Peyer's patch (tissue), 4 donors: ENCODE measurements at regions not wholly inside any gene's neighbourhood (a gene's known extent, or its start where the extent isn't known, plus 50 kb on each side); places are given as distances from the start of the nearest gene placed in this dataset.
A peak's percentile ranks its signal among the peaks of the same experiment; 100 is the strongest.

Experiments
- DNase-seq, 3 donors: peaks; one replicate each; pipeline ENCODE4 v3.0.0-alpha.2; 2017 to 2019
- H3K27ac ChIP-seq, 4 donors: fragments of 200-600 bp; sonication (generic); one replicate each; pipeline ENCODE4 v1.5.1; 2016 to 2019
- H3K27me3 ChIP-seq, 2 donors: fragments of 200-600 bp; sonication (generic); one replicate each; pipeline ENCODE4 v1.5.1; 2019
- H3K36me3 ChIP-seq, 3 donors: fragments of 200-600 bp; sonication (generic); one replicate each; pipeline ENCODE4 v1.5.1; 2016 to 2019
- H3K4me1 ChIP-seq, 4 donors: fragments of 200-600 bp; sonication (generic); one replicate each; pipeline ENCODE4 v1.5.1; 2016 to 2019
- H3K4me3 ChIP-seq, 4 donors: fragments of 200-600 bp; sonication (generic); 1 replicate in 3 of 4; 2 replicates in 1 of 4; pipeline ENCODE4 v1.5.1; 2016 to 2019; ENCODE audit warnings: mild to moderate bottlenecking in 1 of 4
- H3K9me3 ChIP-seq, 4 donors: fragments of 200-600 bp; sonication (generic); one replicate each; pipeline ENCODE4 v1.5.1; 2016 to 2019; ENCODE audit warnings: mild to moderate bottlenecking in 1 of 4
- POLR2A ChIP-seq, 2 donors: fragments of 450-650 bp; IDR thresholded peaks; one replicate each; pipeline ENCODE4 v1.5.1; 2017; ENCODE audit warnings: antibody characterized with exemption in 2 of 2, mild to moderate bottlenecking in 2 of 2, moderate library complexity in 2 of 2
- TF ChIP-seq, protein P1 (sequence below), 6 experiments: fragments of 450-650 bp in 4 of 6; fragments of 200-600 bp in 2 of 6; sonication (generic) in 1 of 6; IDR thresholded peaks; one replicate each; pipeline ENCODE4 v1.5.1; 2017 to 2019; ENCODE audit warnings: antibody characterized with exemption in 6 of 6, mild to moderate bottlenecking in 3 of 6, moderate library complexity in 1 of 6

DNA sequence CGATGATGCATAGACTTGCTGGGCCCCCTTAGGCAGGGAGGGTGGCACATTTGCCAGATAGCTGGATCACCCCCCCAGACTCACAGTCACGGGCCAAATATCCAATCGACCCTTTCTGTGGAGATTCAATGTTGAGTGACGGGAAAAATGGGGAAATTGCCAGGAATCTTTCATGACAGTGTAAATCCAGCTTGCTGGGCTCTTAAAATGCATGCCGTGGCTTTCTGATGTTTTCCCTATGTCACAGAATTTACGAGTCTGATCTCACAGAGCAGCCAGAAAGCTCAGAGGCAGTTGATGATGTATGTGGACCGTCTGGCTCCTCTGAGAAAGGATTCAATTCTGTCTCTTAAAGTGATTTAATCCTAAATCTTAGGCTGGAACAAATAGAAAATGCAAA is 150.1 kb upstream of the ZNF644 start:
- H3K4me3 ChIP-seq = no peak overlapping the region

DNA sequence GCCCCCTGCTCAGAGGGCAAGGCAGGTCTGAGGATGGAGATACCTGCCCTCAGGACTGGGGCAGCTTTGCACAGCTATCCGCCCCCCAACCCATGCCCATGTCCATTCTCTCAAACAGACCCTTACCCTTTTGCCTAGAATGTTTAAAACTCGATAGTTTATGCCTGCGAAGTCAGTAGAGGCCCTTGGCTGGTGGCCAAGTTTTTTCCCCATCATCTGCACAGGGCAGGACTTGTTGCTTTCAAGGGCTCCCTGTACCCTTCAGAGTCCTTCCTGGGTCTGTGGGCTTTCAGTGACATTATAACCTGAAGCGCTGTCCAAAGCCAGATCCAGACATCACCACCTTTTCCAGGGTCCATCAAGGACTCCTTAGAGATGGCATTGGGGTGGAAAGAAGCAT is 148.7 kb upstream of the ZNF644 start:
- H3K9me3 ChIP-seq = no peaks in the 10 kb centered on the region
- no peak for TF ChIP-seq POLR2A (IDR thresholded peaks at IDR 0.05)
- TF ChIP-seq, protein P1, sequence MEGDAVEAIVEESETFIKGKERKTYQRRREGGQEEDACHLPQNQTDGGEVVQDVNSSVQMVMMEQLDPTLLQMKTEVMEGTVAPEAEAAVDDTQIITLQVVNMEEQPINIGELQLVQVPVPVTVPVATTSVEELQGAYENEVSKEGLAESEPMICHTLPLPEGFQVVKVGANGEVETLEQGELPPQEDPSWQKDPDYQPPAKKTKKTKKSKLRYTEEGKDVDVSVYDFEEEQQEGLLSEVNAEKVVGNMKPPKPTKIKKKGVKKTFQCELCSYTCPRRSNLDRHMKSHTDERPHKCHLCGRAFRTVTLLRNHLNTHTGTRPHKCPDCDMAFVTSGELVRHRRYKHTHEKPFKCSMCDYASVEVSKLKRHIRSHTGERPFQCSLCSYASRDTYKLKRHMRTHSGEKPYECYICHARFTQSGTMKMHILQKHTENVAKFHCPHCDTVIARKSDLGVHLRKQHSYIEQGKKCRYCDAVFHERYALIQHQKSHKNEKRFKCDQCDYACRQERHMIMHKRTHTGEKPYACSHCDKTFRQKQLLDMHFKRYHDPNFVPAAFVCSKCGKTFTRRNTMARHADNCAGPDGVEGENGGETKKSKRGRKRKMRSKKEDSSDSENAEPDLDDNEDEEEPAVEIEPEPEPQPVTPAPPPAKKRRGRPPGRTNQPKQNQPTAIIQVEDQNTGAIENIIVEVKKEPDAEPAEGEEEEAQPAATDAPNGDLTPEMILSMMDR (IDR thresholded peaks at IDR 0.05) = no peak
- no peak overlapping the region for H3K4me3 ChIP-seq

More for the DNA sequence above, 150.1 kb upstream of the ZNF644 start:
- H3K36me3 ChIP-seq = no peaks in the 10 kb centered on the region
- H3K9me3 ChIP-seq = no peaks in the 10 kb centered on the region
- TF ChIP-seq, protein P1 (IDR thresholded peaks at IDR 0.05) = no peak
- no peak for TF ChIP-seq POLR2A (IDR thresholded peaks at IDR 0.05)
- H3K4me1 ChIP-seq = no peaks in the 10 kb centered on the region
- no peaks in the 10 kb centered on the region for H3K27me3 ChIP-seq
- no peak for DNase-seq
- no peak overlapping the region for H3K27ac ChIP-seq

DNA sequence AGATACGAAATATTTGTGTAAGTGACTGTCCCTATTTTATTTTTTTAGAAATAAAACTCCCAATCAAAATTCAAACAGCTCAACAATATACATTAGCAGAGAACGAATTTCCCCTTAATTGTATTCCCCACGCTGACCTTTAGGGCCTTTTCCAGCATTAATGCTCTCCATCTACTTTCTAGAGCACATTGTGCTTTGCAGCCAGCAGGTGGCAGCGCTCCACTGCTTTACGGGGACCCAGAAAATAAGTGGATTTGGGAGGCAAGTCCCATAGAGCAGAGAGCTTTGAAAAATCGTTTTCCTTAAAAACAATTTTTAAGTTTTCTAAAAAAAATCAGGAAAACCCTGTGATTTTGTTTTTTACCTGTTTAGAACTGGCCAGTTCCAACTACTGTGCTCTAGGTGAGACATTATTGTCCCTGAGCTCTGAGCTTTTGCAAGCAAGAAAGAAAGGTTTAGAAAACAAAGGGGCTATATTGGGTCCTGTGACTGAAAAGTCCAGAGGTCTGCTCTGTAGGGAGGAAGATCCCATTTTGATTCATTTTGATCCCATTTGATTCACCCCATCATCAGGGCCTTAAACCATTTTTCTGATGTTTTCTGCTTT is 144.4 kb upstream of the ZNF644 start:
- no peaks in the 10 kb centered on the region for H3K4me1 ChIP-seq
- H3K4me3 ChIP-seq = no peak overlapping the region
- no peaks in the 10 kb centered on the region for H3K36me3 ChIP-seq
- H3K9me3 ChIP-seq = no peaks in the 10 kb centered on the region
- TF ChIP-seq, protein P1 (IDR thresholded peaks at IDR 0.05) = peak; percentile 29 to 69 (median 65)
- TF ChIP-seq POLR2A (IDR thresholded peaks at IDR 0.05) = no peak
- peak; percentile 34 to 79 (median 62) for DNase-seq
- no peak overlapping the region for H3K27ac ChIP-seq
- no peaks in the 10 kb centered on the region for H3K27me3 ChIP-seq

More for the DNA sequence above, 148.7 kb upstream of the ZNF644 start:
- Histone ChIP-seq H3K27ac (no peak overlapping the region), H3K36me3 (no peaks in the 10 kb centered on the region), H3K27me3 (no peaks in the 10 kb centered on the region), H3K4me1 (no peaks in the 10 kb centered on the region)
- DNase-seq = no peak

DNA sequence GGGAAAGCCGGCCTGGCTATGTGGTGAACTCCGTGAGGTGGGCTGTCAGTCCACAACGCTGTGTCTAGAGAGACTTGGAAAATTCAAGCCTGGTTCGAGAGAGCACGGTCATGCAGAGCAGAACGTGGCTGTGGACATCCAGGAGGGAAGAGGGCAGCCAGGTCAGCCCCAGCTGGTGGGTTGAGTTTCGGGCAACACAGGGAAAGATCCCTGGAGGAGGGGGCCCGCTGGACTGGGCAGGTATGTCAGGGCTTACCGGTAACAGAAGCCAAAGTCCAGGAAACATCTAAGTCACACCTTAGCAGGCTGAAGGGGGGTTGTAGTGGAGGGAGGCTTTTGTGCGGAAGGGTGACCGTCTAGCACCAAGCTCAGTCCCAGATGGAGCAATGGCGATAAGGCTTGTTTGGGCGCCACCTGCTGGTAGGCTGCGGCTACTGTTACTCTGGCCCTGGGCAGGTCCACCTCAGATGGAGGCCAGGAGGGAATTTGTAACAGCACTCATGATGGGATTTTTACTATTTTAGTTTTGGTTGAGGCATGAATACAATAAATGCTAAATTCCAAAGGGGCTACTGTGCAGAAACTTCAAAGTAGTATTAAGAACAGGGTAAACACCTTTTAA is 143.3 kb upstream of the ZNF644 start:
- Histone ChIP-seq H3K27me3 (no peaks in the 10 kb centered on the region), H3K4me1 (no peaks in the 10 kb centered on the region), H3K27ac (no peak overlapping the region), H3K36me3 (no peaks in the 10 kb centered on the region), H3K9me3 (no peaks in the 10 kb centered on the region), H3K4me3 (no peak overlapping the region)
- TF ChIP-seq POLR2A (IDR thresholded peaks at IDR 0.05) = no peak
- TF ChIP-seq, protein P1 (IDR thresholded peaks at IDR 0.05) = peak; percentile 77 to 90 (median 84)
- peak; percentile 56 to 88 (median 84) for DNase-seq

DNA sequence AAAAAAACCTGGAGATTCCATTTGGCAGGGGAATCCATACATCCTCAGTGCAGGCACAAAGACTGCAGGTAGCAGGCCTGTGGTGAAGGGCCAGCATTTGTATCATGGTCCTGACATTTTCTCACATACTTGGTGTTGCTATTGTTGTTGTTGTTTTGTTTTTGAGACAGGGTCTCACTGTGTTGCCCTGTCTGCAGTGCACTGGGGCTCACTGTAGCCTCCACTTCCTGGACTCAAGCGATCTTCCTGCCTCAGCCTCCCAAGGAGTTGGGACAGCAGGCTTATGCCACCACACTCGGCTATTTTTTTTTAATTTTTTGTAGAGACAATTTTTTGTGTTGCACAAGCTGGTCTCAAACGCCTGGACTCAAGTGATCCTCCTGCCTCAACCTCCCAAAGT is 140.8 kb upstream of the ZNF644 start:
- Histone ChIP-seq H3K27ac (no peak overlapping the region), H3K36me3 (no peaks in the 10 kb centered on the region), H3K4me3 (no peak overlapping the region), H3K4me1 (no peaks in the 10 kb centered on the region), H3K27me3 (no peaks in the 10 kb centered on the region), H3K9me3 (no peaks in the 10 kb centered on the region)
- no peak for DNase-seq
- no peak for TF ChIP-seq POLR2A (IDR thresholded peaks at IDR 0.05)
- TF ChIP-seq, protein P1 (IDR thresholded peaks at IDR 0.05) = no peak
